Mesenchymal stem cell (in vitro differentiated cells and primary cell): ENCODE measurements at regions not wholly inside any gene's neighbourhood (a gene's known extent, or its start where the extent isn't known, plus 50 kb on each side); places are given as distances from the start of the nearest gene placed in this dataset.

Experiments used
- DNase-seq: peaks from one replicate; pipeline ENCODE4 v3.0.0-alpha.2; 2013
- H2AFZ ChIP-seq: one replicate; pipeline ENCODE4 v1.6.1; 2013; ENCODE audit warnings: low read depth, mild to moderate bottlenecking, control low read depth, inconsistent platforms, low read length, moderate library complexity
- H2AK5ac ChIP-seq: 2 replicates; pipeline ENCODE4 v1.6.1; 2013; ENCODE audit warnings: low read length, moderate library complexity, mild to moderate bottlenecking, inconsistent platforms; ENCODE audit not compliant: severe bottlenecking
- H2BK120ac ChIP-seq: one replicate; pipeline ENCODE4 v1.6.1; 2013; ENCODE audit warnings: low read depth, mild to moderate bottlenecking, inconsistent platforms, low read length, moderate library complexity
- H2BK12ac ChIP-seq, 2 experiments: one replicate each; pipeline ENCODE4 v1.6.1; 2013; ENCODE audit warnings: inconsistent platforms in 2 of 2, low read length in 2 of 2, mild to moderate bottlenecking in 2 of 2, moderate library complexity in 2 of 2, control low read depth in 1 of 2
- H2BK15ac ChIP-seq: one replicate; pipeline ENCODE4 v1.6.1; 2013; ENCODE audit warnings: mild to moderate bottlenecking, low read depth, inconsistent platforms; ENCODE audit not compliant: poor library complexity, severe bottlenecking
- H2BK5ac ChIP-seq: 2 replicates; pipeline ENCODE4 v1.6.1; 2013; ENCODE audit warnings: low read depth, mild to moderate bottlenecking, low read length, control low read depth, inconsistent platforms; ENCODE audit not compliant: poor library complexity, severe bottlenecking
- H3K14ac ChIP-seq, 2 experiments: one replicate each; pipeline ENCODE4 v1.6.1; 2013; ENCODE audit warnings: inconsistent platforms in 2 of 2, low read length in 2 of 2, control low read depth in 1 of 2, mild to moderate bottlenecking in 1 of 2, moderate library complexity in 1 of 2
- H3K18ac ChIP-seq, 2 experiments: one replicate each; pipeline ENCODE4 v1.6.1; 2013; ENCODE audit warnings: inconsistent platforms in 2 of 2, low read length in 2 of 2, control low read depth in 1 of 2, low read depth in 1 of 2, mild to moderate bottlenecking in 1 of 2
- H3K23ac ChIP-seq, 2 experiments: one replicate each; pipeline ENCODE4 v1.6.1; 2013; ENCODE audit warnings: inconsistent platforms in 2 of 2, low read length in 2 of 2, mild to moderate bottlenecking in 2 of 2, moderate library complexity in 2 of 2, control low read depth in 1 of 2
- H3K27ac ChIP-seq: 2 replicates; pipeline ENCODE4 v1.5.1; 2013; ENCODE audit warnings: mild to moderate bottlenecking, moderate library complexity, low read length, control low read depth, inconsistent platforms; ENCODE audit not compliant: poor library complexity, severe bottlenecking
- H3K27me3 ChIP-seq, 2 experiments: 2 replicates each; pipeline versions ENCODE4 v1.6.1 to v1.7.0; 2013; ENCODE audit warnings: low read length in 2 of 2, mild to moderate bottlenecking in 2 of 2, moderate library complexity in 2 of 2, control low read depth in 1 of 2, inconsistent platforms in 1 of 2; ENCODE audit not compliant: control insufficient read depth in 1 of 2, insufficient read depth in 1 of 2
- H3K36me3 ChIP-seq, 2 experiments: 2 replicates each; pipeline versions ENCODE4 v1.6.1 to v1.7.0; 2013; ENCODE audit warnings: low read length in 2 of 2, control low read depth in 1 of 2, inconsistent platforms in 1 of 2, low read depth in 1 of 2, mild to moderate bottlenecking in 1 of 2; ENCODE audit not compliant: insufficient read depth in 2 of 2, control insufficient read depth in 1 of 2
- H3K4ac ChIP-seq, 2 experiments: one replicate each; pipeline ENCODE4 v1.6.1; 2013; ENCODE audit warnings: inconsistent platforms in 2 of 2, low read length in 2 of 2, mild to moderate bottlenecking in 2 of 2, moderate library complexity in 2 of 2, control low read depth in 1 of 2, low read depth in 1 of 2
- H3K4me1 ChIP-seq: 2 replicates; pipeline ENCODE4 v1.6.1; 2013; ENCODE audit warnings: low read depth, low read length, control low read depth; ENCODE audit not compliant: control insufficient read depth, insufficient read depth
- H3K4me2 ChIP-seq: 2 replicates; pipeline ENCODE4 v1.6.1; 2013; ENCODE audit warnings: low read length, mild to moderate bottlenecking, inconsistent platforms; ENCODE audit not compliant: poor library complexity, severe bottlenecking
- H3K4me3 ChIP-seq, 2 experiments: 2 replicates each; pipeline versions ENCODE4 v1.5.1 to v1.7.0; 2013; ENCODE audit warnings: low read length in 2 of 2, mild to moderate bottlenecking in 2 of 2, control low read depth in 1 of 2, low read depth in 1 of 2; ENCODE audit not compliant: insufficient read depth in 1 of 2
- H3K79me1 ChIP-seq: replicated peaks from 2 replicates; pipeline ENCODE4 v1.6.1; 2013; ENCODE audit warnings: mild to moderate bottlenecking, control low read depth, low read length, inconsistent platforms; ENCODE audit not compliant: poor library complexity, severe bottlenecking
- H3K9ac ChIP-seq: 2 replicates; pipeline ENCODE4 v1.7.0; 2013; ENCODE audit warnings: mild to moderate bottlenecking, low read length, moderate library complexity
- H3K9me3 ChIP-seq: 2 replicates; pipeline ENCODE4 v1.7.0; 2013; ENCODE audit warnings: mild to moderate bottlenecking, low read length; ENCODE audit not compliant: control insufficient read depth
- H4K8ac ChIP-seq: one replicate; pipeline ENCODE4 v1.6.1; 2013; ENCODE audit warnings: inconsistent platforms, mild to moderate bottlenecking, low read length, moderate library complexity
- H4K91ac ChIP-seq: one replicate; pipeline ENCODE4 v1.6.1; 2013; ENCODE audit warnings: mild to moderate bottlenecking, low read length, inconsistent platforms
- WGBS: methylation state at CpG from one replicate; pipeline ENCODE4 v1.1.7; 2013; ENCODE audit warnings: mixed read lengths; 5-methylcytosine and 5-hydroxymethylcytosine counted together

DNA sequence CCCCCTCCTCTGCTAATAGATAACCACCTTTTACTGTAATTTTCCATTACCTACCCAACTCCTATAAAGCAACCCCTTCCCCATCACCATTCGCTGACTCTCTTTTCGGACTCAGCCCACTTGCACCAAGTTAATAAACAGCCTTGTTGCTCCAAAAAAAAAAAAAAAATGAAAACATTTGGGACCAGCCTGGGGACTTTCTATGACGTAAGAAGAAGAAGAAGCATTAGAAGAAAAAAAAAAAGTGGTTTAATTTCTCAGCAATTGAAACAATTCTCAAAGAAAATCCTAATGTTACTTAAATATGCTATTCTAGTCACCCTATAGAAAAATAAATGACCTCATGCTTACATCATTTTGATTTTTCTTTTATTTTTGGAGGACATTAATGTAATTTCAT lies 301.5 kb upstream of the ANO3 start:
- Histone ChIP-seq H3K23ac (no peak overlapping the region), H2AK5ac (no peak overlapping the region), H3K4me1 (peaks cover 3% of the 10 kb centered on the region), H3K4ac (no peak overlapping the region), H3K4me2 (no peak overlapping the region), H2AFZ (no peak overlapping the region), H3K4me3 (no peak overlapping the region), H2BK5ac (no peak overlapping the region), H2BK120ac (no peak overlapping the region), H2BK15ac (no peak overlapping the region), H3K79me1 (no peaks in the 10 kb centered on the region), H4K91ac (no peak overlapping the region), H3K14ac (no peak overlapping the region), H3K9me3 (no peaks in the 10 kb centered on the region), H3K36me3 (no peaks in the 10 kb centered on the region), H3K27ac (no peak overlapping the region), H3K9ac (no peak overlapping the region), H3K18ac (no peak overlapping the region), H4K8ac (no peak overlapping the region), H3K27me3 (no peaks in the 10 kb centered on the region), H2BK12ac (no peak overlapping the region)
- no peak for DNase-seq
- WGBS = 78% methylated on average over 2 of the region's 3 CpGs

GRCh38 chr11:26032241-26032640 lies 299.7 kb upstream of the ANO3 start:
- no peak overlapping the region for H4K91ac ChIP-seq
- no peak overlapping the region for H3K4me3 ChIP-seq
- no peak overlapping the region for H3K27ac ChIP-seq
- no peak overlapping the region for H2AFZ ChIP-seq
- H3K4me1 ChIP-seq = peaks cover 3% of the 10 kb centered on the region
- no peak overlapping the region for H3K4ac ChIP-seq
- H3K18ac ChIP-seq = no peak overlapping the region
- H4K8ac ChIP-seq = no peak overlapping the region
- no peak overlapping the region for H2BK5ac ChIP-seq
- H2BK12ac ChIP-seq = no peak overlapping the region
- H3K9ac ChIP-seq = no peak overlapping the region
- no peaks in the 10 kb centered on the region for H3K79me1 ChIP-seq
- H2BK15ac ChIP-seq = no peak overlapping the region
- no CpG with 5 or more reads among the region's 2 CpGs for WGBS
- no peaks in the 10 kb centered on the region for H3K9me3 ChIP-seq
- no peaks in the 10 kb centered on the region for H3K36me3 ChIP-seq
- no peak overlapping the region for H3K4me2 ChIP-seq
- no peaks in the 10 kb centered on the region for H3K27me3 ChIP-seq
- H3K23ac ChIP-seq = no peak overlapping the region
- H2AK5ac ChIP-seq = no peak overlapping the region
- H2BK120ac ChIP-seq = no peak overlapping the region
- no peak for DNase-seq
- H3K14ac ChIP-seq = no peak overlapping the region

DNA sequence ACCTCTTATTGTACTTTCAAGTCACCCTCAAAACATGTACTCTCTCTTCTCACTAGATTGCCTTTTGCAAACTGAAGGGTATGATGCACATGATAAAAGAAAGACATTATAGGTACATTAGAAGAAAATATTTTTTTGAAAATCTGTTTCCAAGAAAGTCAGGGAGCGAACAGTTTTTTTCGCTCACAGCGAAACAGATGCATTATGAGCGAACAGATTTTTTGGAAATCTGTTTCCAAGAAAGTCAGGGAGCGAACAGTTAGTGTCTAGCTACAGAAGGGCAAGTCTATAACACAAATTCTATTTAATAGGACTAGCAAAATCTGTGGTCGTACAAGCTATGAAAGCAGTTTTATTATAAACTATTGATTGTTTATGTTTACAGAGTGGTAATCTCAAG lies 296.2 kb upstream of the ANO3 start:
- Histone ChIP-seq H3K36me3 (no peaks in the 10 kb centered on the region), H3K27me3 (no peaks in the 10 kb centered on the region), H2BK5ac (no peak overlapping the region), H3K27ac (no peak overlapping the region), H3K4me2 (no peak overlapping the region), H2BK12ac (no peak overlapping the region), H2BK15ac (no peak overlapping the region), H2BK120ac (no peak overlapping the region), H3K4me1 (no peaks in the 10 kb centered on the region), H3K14ac (no peak overlapping the region), H3K4me3 (no peak overlapping the region), H3K18ac (no peak overlapping the region), H4K8ac (no peak overlapping the region), H3K4ac (no peak overlapping the region), H3K23ac (no peak overlapping the region), H3K9me3 (no peaks in the 10 kb centered on the region), H2AFZ (no peak overlapping the region), H4K91ac (no peak overlapping the region), H2AK5ac (no peak overlapping the region), H3K9ac (no peak overlapping the region), H3K79me1 (no peaks in the 10 kb centered on the region)
- WGBS = 98% methylated on average over 4 of the region's 6 CpGs
- DNase-seq = no peak

DNA sequence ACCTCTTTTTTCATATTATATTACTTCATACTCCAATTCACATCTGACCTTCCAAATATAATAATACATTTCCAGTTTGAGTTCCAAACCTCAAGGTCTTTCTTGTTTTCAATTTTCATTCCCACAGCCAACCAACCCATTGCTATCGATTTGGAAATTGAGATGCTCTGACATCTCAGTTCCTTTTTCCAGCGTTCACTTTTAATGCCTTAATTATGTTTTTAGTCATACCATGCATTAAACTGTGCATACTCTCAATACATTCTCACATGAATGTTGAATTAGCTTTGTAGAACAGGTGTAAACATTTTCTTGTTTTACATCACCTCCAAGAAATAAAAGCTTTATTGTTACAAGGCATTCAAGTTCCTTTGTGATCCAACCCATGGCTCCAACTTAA lies 294.2 kb upstream of the ANO3 start:
- H3K4ac ChIP-seq = no peak overlapping the region
- H2AFZ ChIP-seq = no peak overlapping the region
- H3K4me2 ChIP-seq = no peak overlapping the region
- H4K8ac ChIP-seq = no peak overlapping the region
- no peak overlapping the region for H2BK12ac ChIP-seq
- no peak for DNase-seq
- H3K23ac ChIP-seq = no peak overlapping the region
- H3K9me3 ChIP-seq = no peaks in the 10 kb centered on the region
- H3K79me1 ChIP-seq = no peaks in the 10 kb centered on the region
- no peaks in the 10 kb centered on the region for H3K36me3 ChIP-seq
- no peak overlapping the region for H2BK120ac ChIP-seq
- no peak overlapping the region for H3K18ac ChIP-seq
- no peaks in the 10 kb centered on the region for H3K27me3 ChIP-seq
- H2BK5ac ChIP-seq = no peak overlapping the region
- no peak overlapping the region for H3K14ac ChIP-seq
- H3K9ac ChIP-seq = no peak overlapping the region
- no peak overlapping the region for H2BK15ac ChIP-seq
- H3K4me1 ChIP-seq = no peaks in the 10 kb centered on the region
- H3K27ac ChIP-seq = no peak overlapping the region
- H2AK5ac ChIP-seq = no peak overlapping the region
- 95% methylated on average over 1 of the region's 2 CpGs for WGBS
- H4K91ac ChIP-seq = no peak overlapping the region
- no peak overlapping the region for H3K4me3 ChIP-seq
